WTC11 (cell line): ENCODE measurements at regions not wholly inside any gene's neighbourhood (a gene's known extent, or its start where the extent isn't known, plus 50 kb on each side); places are given as distances from the start of the nearest gene placed in this dataset.

Source experiments
- ATAC-seq: fragments of 200-7000 bp; cut with Tn5 transposase; 2 replicates; pipeline ENCODE4 v1.10.0; 2021; ENCODE audit warnings: mild to moderate bottlenecking, moderate library complexity
- CTCF ChIA-PET: fragments of 300-600 bp; sonication (Branson Sonifier 250); formaldehyde crosslinking; loops from one replicate; lab custom pipeline; 2021; ENCODE audit warnings: antibody characterized with exemption; lab: Charles Lee
- POLR2A ChIA-PET: fragments of 350-600 bp; sonication (Branson Sonifier 250); formaldehyde crosslinking; loops from one replicate; lab custom pipeline; 2021; ENCODE audit warnings: antibody characterized with exemption; lab: Charles Lee
- DNase-seq: peaks from one replicate; pipeline ENCODE4 v3.0.0; 2021; ENCODE audit warnings: low spot score
- H3K27ac Mint-ChIP-seq: 2 replicates; pipeline ENCODE4 v1.8.0; 2021; ENCODE audit warnings: mixed read lengths
- H3K27me3 Mint-ChIP-seq: 2 replicates; pipeline ENCODE4 v1.8.0; 2021; ENCODE audit warnings: low read depth, mild to moderate bottlenecking, moderate library complexity, mixed read lengths
- H3K36me3 Mint-ChIP-seq: 2 replicates; pipeline ENCODE4 v1.8.0; 2021; ENCODE audit warnings: mixed read lengths
- H3K4me1 Mint-ChIP-seq: 2 replicates; pipeline ENCODE4 v1.8.0; 2022; ENCODE audit warnings: mixed read lengths
- H3K4me3 Mint-ChIP-seq: 2 replicates; pipeline ENCODE4 v1.8.0; 2021; ENCODE audit warnings: mild to moderate bottlenecking, moderate library complexity, mixed read lengths
- H3K9me3 Mint-ChIP-seq: 2 replicates; pipeline ENCODE4 v1.8.0; 2021; ENCODE audit warnings: mixed read lengths
- ATF1 ChIP-seq: sonication (generic); formaldehyde crosslinking; IDR thresholded peaks from 2 replicates; pipeline ENCODE4 v1.8.1; 2023; ENCODE audit warnings: mild to moderate bottlenecking, moderate library complexity, missing genetic modification reagents
- FOXP1 ChIP-seq: sonication (generic); formaldehyde crosslinking; IDR thresholded peaks from 2 replicates; pipeline ENCODE4 v1.8.0; 2022; ENCODE audit warnings: missing genetic modification reagents, mild to moderate bottlenecking, moderate library complexity, borderline replicate concordance
- GRHL2 ChIP-seq: fragments of 250-450 bp; sonication (Bioruptor Pico); IDR thresholded peaks from 2 replicates; pipeline ENCODE4 v1.8.0; 2022; ENCODE audit warnings: mild to moderate bottlenecking, moderate library complexity; ENCODE audit not compliant: insufficient replicate concordance, severe bottlenecking
- SMAD3 ChIP-seq: sonication (generic); formaldehyde crosslinking; IDR thresholded peaks from 2 replicates; pipeline ENCODE4 v1.8.0; 2022; ENCODE audit warnings: missing genetic modification reagents, mild to moderate bottlenecking, borderline replicate concordance
- SMAD4 ChIP-seq: sonication (generic); formaldehyde crosslinking; IDR thresholded peaks from 2 replicates; pipeline ENCODE4 v1.8.0; 2022; ENCODE audit warnings: mild to moderate bottlenecking, missing genetic modification reagents
- ZNF317 ChIP-seq: sonication (generic); formaldehyde crosslinking; IDR thresholded peaks from 2 replicates; pipeline ENCODE4 v1.8.1; 2023; ENCODE audit warnings: low read depth, mild to moderate bottlenecking, moderate library complexity, missing genetic modification reagents, borderline replicate concordance
- ZNF423 ChIP-seq: fragments of 250-450 bp; sonication (Bioruptor Pico); IDR thresholded peaks from 2 replicates; pipeline ENCODE4 v2.1.2; 2022; ENCODE audit warnings: mild to moderate bottlenecking, moderate library complexity
- ZNF671 ChIP-seq: fragments of 250-450 bp; sonication (Bioruptor Pico); IDR thresholded peaks from 2 replicates; pipeline ENCODE4 v1.8.0; 2021; ENCODE audit warnings: mild to moderate bottlenecking
- TF ChIP-seq, protein P1 (sequence below): sonication (generic); formaldehyde crosslinking; IDR thresholded peaks from 2 replicates; pipeline ENCODE4 v1.8.1; 2023; ENCODE audit warnings: mild to moderate bottlenecking, missing genetic modification reagents, moderate library complexity
- TF ChIP-seq, protein P2 (sequence below): sonication (generic); formaldehyde crosslinking; conservative IDR thresholded peaks from 2 replicates; pipeline ENCODE4 v1.8.1; 2022; ENCODE audit warnings: mild to moderate bottlenecking, missing genetic modification reagents
- TF ChIP-seq, protein P3 (sequence below): sonication (generic); formaldehyde crosslinking; IDR thresholded peaks from 2 replicates; pipeline ENCODE4 v1.8.0; 2023; ENCODE audit warnings: missing genetic modification reagents
- TF ChIP-seq, protein P4 (sequence below): sonication (generic); formaldehyde crosslinking; IDR thresholded peaks from 2 replicates; pipeline ENCODE4 v1.8.1; 2022; ENCODE audit warnings: mild to moderate bottlenecking, missing genetic modification reagents, moderate library complexity, borderline replicate concordance
- TF ChIP-seq, protein P5 (sequence below): fragments of 250-450 bp; sonication (Bioruptor Pico); conservative IDR thresholded peaks from 2 replicates; pipeline ENCODE4 v1.9.0; 2021; ENCODE audit warnings: mild to moderate bottlenecking
- TF ChIP-seq, protein P6 (sequence below): sonication (generic); formaldehyde crosslinking; IDR thresholded peaks from 2 replicates; pipeline ENCODE4 v1.8.1; 2023; ENCODE audit warnings: mild to moderate bottlenecking, missing genetic modification reagents, moderate library complexity
- TF ChIP-seq, protein P7 (sequence below): sonication (generic); formaldehyde crosslinking; IDR thresholded peaks from 2 replicates; pipeline ENCODE4 v1.8.1; 2023; ENCODE audit warnings: mild to moderate bottlenecking, missing genetic modification reagents, borderline replicate concordance
- TF ChIP-seq, protein P8 (sequence below): sonication (generic); formaldehyde crosslinking; IDR thresholded peaks from 2 replicates; pipeline ENCODE4 v1.8.1; 2023; ENCODE audit warnings: mild to moderate bottlenecking, missing genetic modification reagents

DNA sequence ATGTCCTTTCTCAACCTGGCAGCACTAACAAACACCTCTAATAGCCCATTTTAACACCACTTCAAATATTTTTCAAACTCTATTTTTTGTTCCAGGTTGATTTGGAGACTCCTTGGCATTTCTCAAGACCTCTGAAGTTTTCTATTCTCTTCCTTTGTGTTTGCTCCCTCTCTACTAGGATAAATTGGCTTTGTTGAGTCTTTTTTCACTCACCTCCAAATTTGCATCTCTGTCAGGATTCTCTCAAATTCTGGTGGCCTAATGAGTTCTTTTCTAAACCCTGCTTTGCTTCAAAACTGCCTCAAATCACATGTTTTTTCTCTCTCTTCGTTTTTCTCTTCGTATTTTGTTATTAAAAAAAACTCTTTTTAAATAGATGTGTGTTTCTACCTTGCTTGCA, 582.2 kb upstream of the ADGRL4 start:
- Mint-ChIP-seq H3K4me3 (peak overlapping the region; percentile 27), H3K4me1 (peaks cover 54% of the 10 kb centered on the region), H3K27me3 (peaks cover 6% of the 10 kb centered on the region; the same call in 1 of the 2 replicates), H3K9me3 (peaks cover 29% of the 10 kb centered on the region), H3K36me3 (peaks cover 29% of the 10 kb centered on the region), H3K27ac (peak overlapping the region; percentile 88)
- no peak for DNase-seq
- no peak for TF ChIP-seq SMAD4 (CRISPR knock-in tag)
- TF ChIP-seq GRHL2 (CRISPR knock-in tag), result no peak
- no peak for TF ChIP-seq SMAD3 (CRISPR knock-in tag)
- TF ChIP-seq FOXP1 (CRISPR knock-in tag), result no peak
- TF ChIP-seq, protein P1, sequence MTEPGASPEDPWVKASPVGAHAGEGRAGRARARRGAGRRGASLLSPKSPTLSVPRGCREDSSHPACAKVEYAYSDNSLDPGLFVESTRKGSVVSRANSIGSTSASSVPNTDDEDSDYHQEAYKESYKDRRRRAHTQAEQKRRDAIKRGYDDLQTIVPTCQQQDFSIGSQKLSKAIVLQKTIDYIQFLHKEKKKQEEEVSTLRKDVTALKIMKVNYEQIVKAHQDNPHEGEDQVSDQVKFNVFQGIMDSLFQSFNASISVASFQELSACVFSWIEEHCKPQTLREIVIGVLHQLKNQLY, result no peak
- TF ChIP-seq ZNF317 (CRISPR knock-in tag), result no peak
- TF ChIP-seq, protein P2, sequence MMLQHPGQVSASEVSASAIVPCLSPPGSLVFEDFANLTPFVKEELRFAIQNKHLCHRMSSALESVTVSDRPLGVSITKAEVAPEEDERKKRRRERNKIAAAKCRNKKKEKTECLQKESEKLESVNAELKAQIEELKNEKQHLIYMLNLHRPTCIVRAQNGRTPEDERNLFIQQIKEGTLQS (CRISPR knock-in tag), result no peak
- TF ChIP-seq, protein P3, sequence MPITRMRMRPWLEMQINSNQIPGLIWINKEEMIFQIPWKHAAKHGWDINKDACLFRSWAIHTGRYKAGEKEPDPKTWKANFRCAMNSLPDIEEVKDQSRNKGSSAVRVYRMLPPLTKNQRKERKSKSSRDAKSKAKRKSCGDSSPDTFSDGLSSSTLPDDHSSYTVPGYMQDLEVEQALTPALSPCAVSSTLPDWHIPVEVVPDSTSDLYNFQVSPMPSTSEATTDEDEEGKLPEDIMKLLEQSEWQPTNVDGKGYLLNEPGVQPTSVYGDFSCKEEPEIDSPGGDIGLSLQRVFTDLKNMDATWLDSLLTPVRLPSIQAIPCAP (CRISPR knock-in tag), result no peak
- TF ChIP-seq, protein P4, sequence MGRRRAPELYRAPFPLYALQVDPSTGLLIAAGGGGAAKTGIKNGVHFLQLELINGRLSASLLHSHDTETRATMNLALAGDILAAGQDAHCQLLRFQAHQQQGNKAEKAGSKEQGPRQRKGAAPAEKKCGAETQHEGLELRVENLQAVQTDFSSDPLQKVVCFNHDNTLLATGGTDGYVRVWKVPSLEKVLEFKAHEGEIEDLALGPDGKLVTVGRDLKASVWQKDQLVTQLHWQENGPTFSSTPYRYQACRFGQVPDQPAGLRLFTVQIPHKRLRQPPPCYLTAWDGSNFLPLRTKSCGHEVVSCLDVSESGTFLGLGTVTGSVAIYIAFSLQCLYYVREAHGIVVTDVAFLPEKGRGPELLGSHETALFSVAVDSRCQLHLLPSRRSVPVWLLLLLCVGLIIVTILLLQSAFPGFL (CRISPR knock-in tag), result no peak
- TF ChIP-seq, protein P5, sequence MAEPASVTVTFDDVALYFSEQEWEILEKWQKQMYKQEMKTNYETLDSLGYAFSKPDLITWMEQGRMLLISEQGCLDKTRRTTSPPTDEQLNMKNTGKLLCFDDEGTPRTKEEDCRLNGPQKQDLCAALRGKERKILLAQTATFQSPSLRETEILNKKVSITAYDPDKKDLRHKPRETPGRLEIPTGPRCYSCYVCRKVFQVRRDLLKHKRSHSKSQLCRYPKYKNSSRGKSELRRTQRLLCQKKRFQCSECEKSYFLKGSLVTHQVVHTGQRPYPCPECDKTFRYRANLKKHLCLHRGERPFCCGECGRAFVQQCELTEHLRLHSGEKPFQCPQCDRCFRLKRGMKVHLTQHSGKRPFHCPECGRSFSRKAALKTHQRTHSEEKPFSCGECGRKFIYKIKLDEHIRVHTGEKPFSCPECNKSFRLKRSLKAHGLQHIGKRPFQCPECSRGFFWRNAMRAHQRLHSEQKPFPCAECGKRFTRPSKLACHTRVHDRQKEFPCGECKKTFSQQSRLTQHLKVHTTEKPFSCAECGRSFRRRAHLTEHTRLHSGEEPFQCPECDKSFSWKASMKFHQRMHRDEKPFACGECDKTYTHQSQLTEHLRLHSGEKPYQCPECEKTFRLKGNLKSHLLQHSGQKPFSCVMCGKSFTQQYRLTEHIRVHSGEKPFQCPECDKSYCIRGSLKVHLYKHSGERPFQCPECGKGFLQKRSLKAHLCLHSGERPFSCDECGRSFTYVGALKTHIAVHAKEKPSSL (CRISPR knock-in tag), result no peak
- TF ChIP-seq, protein P6, sequence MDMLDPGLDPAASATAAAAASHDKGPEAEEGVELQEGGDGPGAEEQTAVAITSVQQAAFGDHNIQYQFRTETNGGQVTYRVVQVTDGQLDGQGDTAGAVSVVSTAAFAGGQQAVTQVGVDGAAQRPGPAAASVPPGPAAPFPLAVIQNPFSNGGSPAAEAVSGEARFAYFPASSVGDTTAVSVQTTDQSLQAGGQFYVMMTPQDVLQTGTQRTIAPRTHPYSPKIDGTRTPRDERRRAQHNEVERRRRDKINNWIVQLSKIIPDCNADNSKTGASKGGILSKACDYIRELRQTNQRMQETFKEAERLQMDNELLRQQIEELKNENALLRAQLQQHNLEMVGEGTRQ, result no peak
- TF ChIP-seq ZNF671 (CRISPR knock-in tag), result no peak
- no peak for TF ChIP-seq ATF1 (CRISPR knock-in tag)
- TF ChIP-seq, protein P7, sequence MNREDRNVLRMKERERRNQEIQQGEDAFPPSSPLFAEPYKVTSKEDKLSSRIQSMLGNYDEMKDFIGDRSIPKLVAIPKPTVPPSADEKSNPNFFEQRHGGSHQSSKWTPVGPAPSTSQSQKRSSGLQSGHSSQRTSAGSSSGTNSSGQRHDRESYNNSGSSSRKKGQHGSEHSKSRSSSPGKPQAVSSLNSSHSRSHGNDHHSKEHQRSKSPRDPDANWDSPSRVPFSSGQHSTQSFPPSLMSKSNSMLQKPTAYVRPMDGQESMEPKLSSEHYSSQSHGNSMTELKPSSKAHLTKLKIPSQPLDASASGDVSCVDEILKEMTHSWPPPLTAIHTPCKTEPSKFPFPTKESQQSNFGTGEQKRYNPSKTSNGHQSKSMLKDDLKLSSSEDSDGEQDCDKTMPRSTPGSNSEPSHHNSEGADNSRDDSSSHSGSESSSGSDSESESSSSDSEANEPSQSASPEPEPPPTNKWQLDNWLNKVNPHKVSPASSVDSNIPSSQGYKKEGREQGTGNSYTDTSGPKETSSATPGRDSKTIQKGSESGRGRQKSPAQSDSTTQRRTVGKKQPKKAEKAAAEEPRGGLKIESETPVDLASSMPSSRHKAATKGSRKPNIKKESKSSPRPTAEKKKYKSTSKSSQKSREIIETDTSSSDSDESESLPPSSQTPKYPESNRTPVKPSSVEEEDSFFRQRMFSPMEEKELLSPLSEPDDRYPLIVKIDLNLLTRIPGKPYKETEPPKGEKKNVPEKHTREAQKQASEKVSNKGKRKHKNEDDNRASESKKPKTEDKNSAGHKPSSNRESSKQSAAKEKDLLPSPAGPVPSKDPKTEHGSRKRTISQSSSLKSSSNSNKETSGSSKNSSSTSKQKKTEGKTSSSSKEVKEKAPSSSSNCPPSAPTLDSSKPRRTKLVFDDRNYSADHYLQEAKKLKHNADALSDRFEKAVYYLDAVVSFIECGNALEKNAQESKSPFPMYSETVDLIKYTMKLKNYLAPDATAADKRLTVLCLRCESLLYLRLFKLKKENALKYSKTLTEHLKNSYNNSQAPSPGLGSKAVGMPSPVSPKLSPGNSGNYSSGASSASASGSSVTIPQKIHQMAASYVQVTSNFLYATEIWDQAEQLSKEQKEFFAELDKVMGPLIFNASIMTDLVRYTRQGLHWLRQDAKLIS (CRISPR knock-in tag), result no peak
- TF ChIP-seq ZNF423 (CRISPR knock-in tag), result no peak
- TF ChIP-seq, protein P8, sequence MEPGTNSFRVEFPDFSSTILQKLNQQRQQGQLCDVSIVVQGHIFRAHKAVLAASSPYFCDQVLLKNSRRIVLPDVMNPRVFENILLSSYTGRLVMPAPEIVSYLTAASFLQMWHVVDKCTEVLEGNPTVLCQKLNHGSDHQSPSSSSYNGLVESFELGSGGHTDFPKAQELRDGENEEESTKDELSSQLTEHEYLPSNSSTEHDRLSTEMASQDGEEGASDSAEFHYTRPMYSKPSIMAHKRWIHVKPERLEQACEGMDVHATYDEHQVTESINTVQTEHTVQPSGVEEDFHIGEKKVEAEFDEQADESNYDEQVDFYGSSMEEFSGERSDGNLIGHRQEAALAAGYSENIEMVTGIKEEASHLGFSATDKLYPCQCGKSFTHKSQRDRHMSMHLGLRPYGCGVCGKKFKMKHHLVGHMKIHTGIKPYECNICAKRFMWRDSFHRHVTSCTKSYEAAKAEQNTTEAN (CRISPR knock-in tag), result no peak
- CTCF ChIA-PET, result no interaction called here
- POLR2A ChIA-PET, result no interaction called here
- peak; percentile 63 for ATAC-seq
